ENCODE measurements at regions not wholly inside any gene's neighbourhood (a gene's known extent, or its start where the extent isn't known, plus 50 kb on each side); places are given as distances from the start of the nearest gene placed in this dataset.

DNA sequence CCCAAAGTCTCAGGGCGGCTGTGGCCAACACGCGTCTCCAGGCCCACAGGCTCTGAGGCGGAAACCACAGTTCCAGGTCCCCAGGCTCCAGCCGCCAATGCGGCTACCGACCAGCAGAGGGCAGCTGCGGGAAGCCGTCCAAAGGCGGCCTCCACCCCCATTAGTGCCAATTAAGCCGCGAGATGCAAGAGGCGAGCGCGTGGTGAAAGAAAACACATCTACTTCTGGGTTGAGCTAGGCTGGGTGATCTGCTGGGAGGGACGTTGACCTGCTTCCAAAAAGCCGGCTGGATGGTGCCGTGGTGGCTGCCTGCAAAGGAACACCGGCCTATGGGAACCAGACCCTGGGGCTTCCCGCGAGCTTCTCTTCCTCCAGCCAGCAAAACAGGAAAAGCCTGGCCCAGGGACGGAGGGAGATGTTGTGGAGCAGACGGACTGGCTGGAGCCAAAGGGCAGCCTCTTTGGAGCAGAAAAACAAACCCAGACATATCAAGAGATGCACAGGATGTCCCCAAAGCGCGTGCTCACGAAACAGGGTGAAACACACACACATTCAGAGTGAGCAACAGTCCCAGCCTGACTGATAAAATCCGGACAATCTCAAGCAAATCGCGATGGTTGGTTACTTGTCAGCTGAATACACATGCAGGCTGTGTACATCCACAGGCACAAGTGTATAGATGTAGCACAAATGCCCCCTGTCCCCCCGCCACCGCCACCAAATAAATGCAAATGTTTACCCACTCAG is 187.1 kb upstream of the BRINP1 start:
- TF ChIP-seq, protein P1, sequence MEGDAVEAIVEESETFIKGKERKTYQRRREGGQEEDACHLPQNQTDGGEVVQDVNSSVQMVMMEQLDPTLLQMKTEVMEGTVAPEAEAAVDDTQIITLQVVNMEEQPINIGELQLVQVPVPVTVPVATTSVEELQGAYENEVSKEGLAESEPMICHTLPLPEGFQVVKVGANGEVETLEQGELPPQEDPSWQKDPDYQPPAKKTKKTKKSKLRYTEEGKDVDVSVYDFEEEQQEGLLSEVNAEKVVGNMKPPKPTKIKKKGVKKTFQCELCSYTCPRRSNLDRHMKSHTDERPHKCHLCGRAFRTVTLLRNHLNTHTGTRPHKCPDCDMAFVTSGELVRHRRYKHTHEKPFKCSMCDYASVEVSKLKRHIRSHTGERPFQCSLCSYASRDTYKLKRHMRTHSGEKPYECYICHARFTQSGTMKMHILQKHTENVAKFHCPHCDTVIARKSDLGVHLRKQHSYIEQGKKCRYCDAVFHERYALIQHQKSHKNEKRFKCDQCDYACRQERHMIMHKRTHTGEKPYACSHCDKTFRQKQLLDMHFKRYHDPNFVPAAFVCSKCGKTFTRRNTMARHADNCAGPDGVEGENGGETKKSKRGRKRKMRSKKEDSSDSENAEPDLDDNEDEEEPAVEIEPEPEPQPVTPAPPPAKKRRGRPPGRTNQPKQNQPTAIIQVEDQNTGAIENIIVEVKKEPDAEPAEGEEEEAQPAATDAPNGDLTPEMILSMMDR (IDR thresholded peaks at IDR 0.05): peak; percentile 87
- TF ChIP-seq TCF7L2 (IDR thresholded peaks at IDR 0.05; ENCODE audit: low read depth, low read length) (no peak), SIN3A (IDR thresholded peaks at IDR 0.05; ENCODE audit: borderline replicate concordance, insufficient read depth, low read depth, low read length) (no peak)
